ENCODE measurements at regions not wholly inside any gene's neighbourhood (a gene's known extent, or its start where the extent isn't known, plus 50 kb on each side); places are given as distances from the start of the nearest gene placed in this dataset.

GRCh38 chr5:138686668-138687067 is 66.6 kb upstream of the CTNNA1 start:
- no peak for TF ChIP-seq CTCF (conservative IDR thresholded peaks at IDR 0.05; ENCODE audit: low read length)
- TF ChIP-seq EZH2phosphoT487 (IDR thresholded peaks at IDR 0.05; ENCODE audit: borderline replicate concordance), result no peak
